Calu3 (cell line): ENCODE measurements at regions not wholly inside any gene's neighbourhood (a gene's known extent, or its start where the extent isn't known, plus 50 kb on each side); places are given as distances from the start of the nearest gene placed in this dataset.

Experiments
- BruUV-seq: library from RNA; stranded (reverse); fragments of 400-500 nt; replicated peaks from 2 replicates; lab custom pipeline; 2021; lab: Mats Ljungman, UMichigan
- CTCF ChIA-PET: fragments of 300-600 bp; sonication (Branson Sonifier 250); formaldehyde crosslinking; loops from one replicate; lab custom pipeline; 2022; ENCODE audit warnings: antibody characterized with exemption; lab: Charles Lee
- DNase-seq: peaks from one replicate; pipeline ENCODE4 v3.0.0; 2022
- H3K27ac Mint-ChIP-seq: one replicate; pipeline ENCODE4 v1.8.0; 2022; ENCODE audit warnings: mixed read lengths; ENCODE audit not compliant: unreplicated experiment
- H3K27me3 Mint-ChIP-seq: one replicate; pipeline ENCODE4 v1.8.0; 2022; ENCODE audit warnings: mixed read lengths; ENCODE audit not compliant: unreplicated experiment
- H3K36me3 Mint-ChIP-seq: one replicate; pipeline ENCODE4 v1.8.0; 2022; ENCODE audit warnings: mild to moderate bottlenecking, moderate library complexity, mixed read lengths; ENCODE audit not compliant: insufficient read depth, unreplicated experiment
- H3K4me1 Mint-ChIP-seq: one replicate; pipeline ENCODE4 v1.8.0; 2022; ENCODE audit warnings: mild to moderate bottlenecking, low read depth, mixed read lengths; ENCODE audit not compliant: unreplicated experiment
- H3K4me3 Mint-ChIP-seq: one replicate; pipeline ENCODE4 v1.8.0; 2022; ENCODE audit warnings: mild to moderate bottlenecking, low read depth, moderate library complexity, mixed read lengths; ENCODE audit not compliant: unreplicated experiment
- H3K9me3 Mint-ChIP-seq: one replicate; pipeline ENCODE4 v1.8.0; 2022; ENCODE audit warnings: low read depth, mixed read lengths; ENCODE audit not compliant: unreplicated experiment
- CTCF ChIP-seq: fragments of 200-600 bp; IDR thresholded peaks from one replicate; pipeline ENCODE4 v1.8.0; 2022; ENCODE audit warnings: antibody characterized with exemption; ENCODE audit not compliant: unreplicated experiment
- intact Hi-C: fragments of 100-400 bp; cut with micrococcal nuclease; formaldehyde crosslinking; loops from one replicate; pipeline ENCODE4 v1.10.0; 2022; ENCODE audit not compliant: unreplicated experiment

GRCh38 chr1:208423526-208423925 lies 179.3 kb upstream of the PLXNA2 start:
- H3K27me3 Mint-ChIP-seq = peaks cover 8% of the 10 kb centered on the region
- H3K4me1 Mint-ChIP-seq = no peaks in the 10 kb centered on the region
- no peak overlapping the region for H3K27ac Mint-ChIP-seq
- no peaks in the 10 kb centered on the region for H3K9me3 Mint-ChIP-seq
- no peak for DNase-seq
- CTCF ChIA-PET = interaction anchor here (0.6 kb wide), 1 partner anchor 18 kb away, joined by 3 read pairs; no protein-coding TSS in a partner anchor
- no peak for TF ChIP-seq CTCF
- no TSS peak for BruUV-seq
- no peaks in the 10 kb centered on the region for H3K36me3 Mint-ChIP-seq
- no peak overlapping the region for H3K4me3 Mint-ChIP-seq
- intact Hi-C loops = no loop called here

GRCh38 chr1:208425096-208425495 lies 180.9 kb upstream of the PLXNA2 start:
- intact Hi-C loops = no loop called here
- CTCF ChIA-PET = no interaction called here
- no peaks in the 10 kb centered on the region for H3K36me3 Mint-ChIP-seq
- no peaks in the 10 kb centered on the region for H3K9me3 Mint-ChIP-seq
- H3K4me3 Mint-ChIP-seq = no peak overlapping the region
- peaks cover 12% of the 10 kb centered on the region for H3K27me3 Mint-ChIP-seq
- BruUV-seq = no TSS peak
- TF ChIP-seq CTCF = no peak
- no peak overlapping the region for H3K27ac Mint-ChIP-seq
- no peak for DNase-seq
- no peaks in the 10 kb centered on the region for H3K4me1 Mint-ChIP-seq

GRCh38 chr1:208430220-208430619 lies 186.0 kb upstream of the PLXNA2 start:
- Mint-ChIP-seq H3K4me1 (no peaks in the 10 kb centered on the region), H3K27me3 (peaks cover 36% of the 10 kb centered on the region), H3K9me3 (no peaks in the 10 kb centered on the region), H3K4me3 (no peak overlapping the region), H3K27ac (no peak overlapping the region), H3K36me3 (no peaks in the 10 kb centered on the region)
- TF ChIP-seq CTCF = no peak
- BruUV-seq = no TSS peak
- DNase-seq = no peak
- intact Hi-C loops = no loop called here
- CTCF ChIA-PET = no interaction called here

GRCh38 chr1:208431721-208432120 lies 187.5 kb upstream of the PLXNA2 start:
- Mint-ChIP-seq H3K4me1 (no peaks in the 10 kb centered on the region), H3K36me3 (no peaks in the 10 kb centered on the region), H3K9me3 (no peaks in the 10 kb centered on the region), H3K27ac (no peak overlapping the region), H3K27me3 (peaks cover 36% of the 10 kb centered on the region), H3K4me3 (no peak overlapping the region)
- intact Hi-C loops = no loop called here
- CTCF ChIA-PET = no interaction called here
- DNase-seq = no peak
- no peak for TF ChIP-seq CTCF
- no TSS peak for BruUV-seq
